Esophagus squamous epithelium (tissue), 4 donors: ENCODE measurements at regions not wholly inside any gene's neighbourhood (a gene's known extent, or its start where the extent isn't known, plus 50 kb on each side); places are given as distances from the start of the nearest gene placed in this dataset.

ENCODE experiments used
- POLR2A ChIP-seq, 4 donors: fragments of 450-650 bp; IDR thresholded peaks; one replicate each; pipeline ENCODE4 v1.6.1; 2017; ENCODE audit warnings: antibody characterized with exemption in 4 of 4, mild to moderate bottlenecking in 4 of 4, moderate library complexity in 3 of 4
- TF ChIP-seq, protein P1 (sequence below), 6 experiments: fragments of 450-650 bp in 4 of 6; fragments of 200-600 bp in 2 of 6; sonication (generic) in 2 of 6; IDR thresholded peaks; one replicate each; pipeline ENCODE4 v1.5.1; 2016 to 2019; ENCODE audit warnings: antibody characterized with exemption in 6 of 6, mild to moderate bottlenecking in 4 of 6, moderate library complexity in 4 of 6

DNA sequence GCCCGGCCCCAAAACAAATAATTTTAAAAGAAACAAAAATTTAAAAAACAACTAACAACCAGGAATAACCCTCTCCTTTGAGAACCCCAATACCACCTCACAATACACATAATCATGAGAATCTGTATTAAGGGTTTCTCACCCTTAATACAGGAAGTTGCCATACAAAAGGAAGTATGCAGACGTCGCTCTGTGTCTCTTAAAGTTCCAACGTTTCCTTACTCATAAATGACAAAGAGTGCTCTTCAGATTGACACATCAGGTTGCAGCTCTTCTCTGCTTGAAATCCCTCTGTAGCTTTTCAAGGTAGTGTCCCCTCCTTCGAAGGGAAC, 73.9 kb upstream of the IRF2 start:
- TF ChIP-seq, protein P1, sequence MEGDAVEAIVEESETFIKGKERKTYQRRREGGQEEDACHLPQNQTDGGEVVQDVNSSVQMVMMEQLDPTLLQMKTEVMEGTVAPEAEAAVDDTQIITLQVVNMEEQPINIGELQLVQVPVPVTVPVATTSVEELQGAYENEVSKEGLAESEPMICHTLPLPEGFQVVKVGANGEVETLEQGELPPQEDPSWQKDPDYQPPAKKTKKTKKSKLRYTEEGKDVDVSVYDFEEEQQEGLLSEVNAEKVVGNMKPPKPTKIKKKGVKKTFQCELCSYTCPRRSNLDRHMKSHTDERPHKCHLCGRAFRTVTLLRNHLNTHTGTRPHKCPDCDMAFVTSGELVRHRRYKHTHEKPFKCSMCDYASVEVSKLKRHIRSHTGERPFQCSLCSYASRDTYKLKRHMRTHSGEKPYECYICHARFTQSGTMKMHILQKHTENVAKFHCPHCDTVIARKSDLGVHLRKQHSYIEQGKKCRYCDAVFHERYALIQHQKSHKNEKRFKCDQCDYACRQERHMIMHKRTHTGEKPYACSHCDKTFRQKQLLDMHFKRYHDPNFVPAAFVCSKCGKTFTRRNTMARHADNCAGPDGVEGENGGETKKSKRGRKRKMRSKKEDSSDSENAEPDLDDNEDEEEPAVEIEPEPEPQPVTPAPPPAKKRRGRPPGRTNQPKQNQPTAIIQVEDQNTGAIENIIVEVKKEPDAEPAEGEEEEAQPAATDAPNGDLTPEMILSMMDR (IDR thresholded peaks at IDR 0.05) = no peak
- no peak for TF ChIP-seq POLR2A (IDR thresholded peaks at IDR 0.05)
